Parathyroid adenoma (tissue), 2 donors: ENCODE measurements at regions not wholly inside any gene's neighbourhood (a gene's known extent, or its start where the extent isn't known, plus 50 kb on each side); places are given as distances from the start of the nearest gene placed in this dataset.

Source experiments
- H2AFZ ChIP-seq: fragments of 300-600 bp; sonication (generic); one replicate; pipeline ENCODE4 v1.7.0; 2017; ENCODE audit warnings: antibody characterized with exemption, mild to moderate bottlenecking
- H3K27ac ChIP-seq: fragments of 300-600 bp; sonication (generic); one replicate; pipeline ENCODE4 v1.7.0; 2017
- H3K27me3 ChIP-seq: fragments of 300-600 bp; sonication (generic); one replicate; pipeline ENCODE4 v1.7.0; 2017; ENCODE audit warnings: low read length; ENCODE audit not compliant: control insufficient read depth, insufficient read depth
- H3K36me3 ChIP-seq: fragments of 300-600 bp; sonication (generic); one replicate; pipeline ENCODE4 v1.7.0; 2017; ENCODE audit warnings: low read length; ENCODE audit not compliant: control insufficient read depth, insufficient read depth
- H3K4me1 ChIP-seq: fragments of 300-600 bp; sonication (generic); one replicate; pipeline ENCODE4 v1.7.0; 2017; ENCODE audit warnings: control low read depth
- H3K4me2 ChIP-seq: fragments of 300-600 bp; sonication (generic); one replicate; pipeline ENCODE4 v1.7.0; 2017; ENCODE audit warnings: low read length
- H3K4me3 ChIP-seq: fragments of 300-600 bp; sonication (generic); one replicate; pipeline ENCODE4 v1.7.0; 2017; ENCODE audit warnings: low read depth, low read length
- H3K79me2 ChIP-seq: fragments of 300-600 bp; sonication (generic); one replicate; pipeline ENCODE4 v1.7.0; 2017; ENCODE audit warnings: control low read depth
- H3K9ac ChIP-seq: fragments of 300-600 bp; sonication (generic); one replicate; pipeline ENCODE4 v1.7.0; 2017; ENCODE audit warnings: mild to moderate bottlenecking
- H3K9me3 ChIP-seq: fragments of 300-600 bp; sonication (generic); one replicate; pipeline ENCODE4 v1.7.0; 2017; ENCODE audit warnings: low read length; ENCODE audit not compliant: control insufficient read depth
- TF ChIP-seq, protein P1 (sequence below): fragments of 300-600 bp; sonication (generic); IDR thresholded peaks from one replicate; pipeline ENCODE4 v1.7.0; 2017; ENCODE audit warnings: antibody characterized with exemption, mild to moderate bottlenecking
- donor health status: primary hyperparathyroidism.

DNA sequence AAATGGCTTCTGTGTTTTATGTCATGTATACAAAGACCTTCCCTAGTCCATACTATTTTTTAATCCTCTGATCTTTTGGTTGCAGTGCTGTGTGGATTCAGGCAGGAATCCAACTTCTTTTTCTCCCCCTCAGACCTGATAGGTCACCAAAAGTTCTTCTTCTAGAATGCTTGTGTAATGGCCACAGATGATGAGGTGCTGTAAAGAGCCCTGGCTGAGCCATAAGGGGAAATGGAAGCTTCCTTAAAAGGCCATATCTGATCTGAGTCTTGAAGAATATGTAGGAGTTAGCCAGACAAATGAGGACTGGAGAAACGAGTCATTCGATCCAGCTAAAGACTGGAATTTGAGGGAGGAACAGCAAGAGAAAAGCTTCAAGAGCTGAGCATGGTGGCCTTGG is 353.9 kb downstream of the PCNX1 start:
- H3K79me2 ChIP-seq, result no peaks in the 10 kb centered on the region
- no peak overlapping the region for H3K9ac ChIP-seq
- no peaks in the 10 kb centered on the region for H3K27me3 ChIP-seq
- no peak overlapping the region for H3K4me3 ChIP-seq
- TF ChIP-seq, protein P1, sequence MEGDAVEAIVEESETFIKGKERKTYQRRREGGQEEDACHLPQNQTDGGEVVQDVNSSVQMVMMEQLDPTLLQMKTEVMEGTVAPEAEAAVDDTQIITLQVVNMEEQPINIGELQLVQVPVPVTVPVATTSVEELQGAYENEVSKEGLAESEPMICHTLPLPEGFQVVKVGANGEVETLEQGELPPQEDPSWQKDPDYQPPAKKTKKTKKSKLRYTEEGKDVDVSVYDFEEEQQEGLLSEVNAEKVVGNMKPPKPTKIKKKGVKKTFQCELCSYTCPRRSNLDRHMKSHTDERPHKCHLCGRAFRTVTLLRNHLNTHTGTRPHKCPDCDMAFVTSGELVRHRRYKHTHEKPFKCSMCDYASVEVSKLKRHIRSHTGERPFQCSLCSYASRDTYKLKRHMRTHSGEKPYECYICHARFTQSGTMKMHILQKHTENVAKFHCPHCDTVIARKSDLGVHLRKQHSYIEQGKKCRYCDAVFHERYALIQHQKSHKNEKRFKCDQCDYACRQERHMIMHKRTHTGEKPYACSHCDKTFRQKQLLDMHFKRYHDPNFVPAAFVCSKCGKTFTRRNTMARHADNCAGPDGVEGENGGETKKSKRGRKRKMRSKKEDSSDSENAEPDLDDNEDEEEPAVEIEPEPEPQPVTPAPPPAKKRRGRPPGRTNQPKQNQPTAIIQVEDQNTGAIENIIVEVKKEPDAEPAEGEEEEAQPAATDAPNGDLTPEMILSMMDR, result no peak
- no peak overlapping the region for H2AFZ ChIP-seq
- H3K36me3 ChIP-seq, result no peaks in the 10 kb centered on the region
- H3K4me2 ChIP-seq, result no peak overlapping the region
- H3K4me1 ChIP-seq, result no peaks in the 10 kb centered on the region
- H3K9me3 ChIP-seq, result no peaks in the 10 kb centered on the region
- no peak overlapping the region for H3K27ac ChIP-seq

DNA sequence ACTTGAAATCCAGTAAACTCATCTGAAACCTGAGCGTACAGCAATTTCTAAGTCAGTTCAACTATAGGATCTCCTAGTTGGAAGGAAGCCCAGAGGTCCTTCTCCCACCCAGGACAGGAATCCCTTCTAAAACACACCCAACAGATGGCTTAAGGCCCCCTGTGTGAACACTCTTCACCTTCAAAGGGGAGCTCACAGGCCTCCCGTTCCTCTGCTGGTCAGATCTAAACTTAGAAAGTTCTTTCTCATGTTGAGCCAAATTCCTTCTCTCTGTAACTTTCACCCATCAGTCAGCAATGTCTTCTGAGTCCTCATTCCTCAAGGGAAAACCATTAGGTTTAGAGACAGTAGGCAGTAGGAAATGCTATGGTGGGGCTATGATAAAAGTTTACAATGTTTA is 355.2 kb downstream of the PCNX1 start:
- TF ChIP-seq, protein P1, result no peak
- H3K36me3 ChIP-seq, result no peaks in the 10 kb centered on the region
- H3K79me2 ChIP-seq, result no peaks in the 10 kb centered on the region
- H2AFZ ChIP-seq, result no peak overlapping the region
- no peak overlapping the region for H3K4me2 ChIP-seq
- no peak overlapping the region for H3K4me3 ChIP-seq
- H3K9ac ChIP-seq, result no peak overlapping the region
- H3K9me3 ChIP-seq, result no peaks in the 10 kb centered on the region
- H3K4me1 ChIP-seq, result no peaks in the 10 kb centered on the region
- H3K27me3 ChIP-seq, result no peaks in the 10 kb centered on the region
- no peak overlapping the region for H3K27ac ChIP-seq

DNA sequence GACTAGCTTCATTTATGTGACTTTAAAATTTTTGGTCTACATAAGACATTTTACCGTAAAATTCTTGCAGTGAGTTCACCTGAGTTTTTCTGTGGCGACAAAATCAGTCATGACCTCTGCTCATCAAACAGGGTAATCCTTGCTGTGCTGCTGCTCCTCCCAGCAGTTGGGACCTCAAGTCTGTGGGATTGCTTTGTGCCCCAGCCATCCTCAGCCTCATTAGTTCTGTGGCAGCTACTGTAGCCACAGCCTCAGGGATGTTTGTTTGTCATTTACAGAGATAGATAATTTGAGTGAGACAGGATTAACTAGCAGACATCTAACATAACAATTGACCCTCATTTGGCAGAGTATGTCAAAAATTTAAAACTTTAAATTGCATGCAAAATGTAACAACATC is 357.0 kb downstream of the PCNX1 start:
- no peaks in the 10 kb centered on the region for H3K9me3 ChIP-seq
- H3K4me3 ChIP-seq, result no peak overlapping the region
- no peaks in the 10 kb centered on the region for H3K36me3 ChIP-seq
- no peak overlapping the region for H2AFZ ChIP-seq
- H3K27ac ChIP-seq, result no peak overlapping the region
- H3K79me2 ChIP-seq, result no peaks in the 10 kb centered on the region
- no peak overlapping the region for H3K4me2 ChIP-seq
- H3K9ac ChIP-seq, result no peak overlapping the region
- no peaks in the 10 kb centered on the region for H3K27me3 ChIP-seq
- H3K4me1 ChIP-seq, result no peaks in the 10 kb centered on the region
- TF ChIP-seq, protein P1, result no peak

DNA sequence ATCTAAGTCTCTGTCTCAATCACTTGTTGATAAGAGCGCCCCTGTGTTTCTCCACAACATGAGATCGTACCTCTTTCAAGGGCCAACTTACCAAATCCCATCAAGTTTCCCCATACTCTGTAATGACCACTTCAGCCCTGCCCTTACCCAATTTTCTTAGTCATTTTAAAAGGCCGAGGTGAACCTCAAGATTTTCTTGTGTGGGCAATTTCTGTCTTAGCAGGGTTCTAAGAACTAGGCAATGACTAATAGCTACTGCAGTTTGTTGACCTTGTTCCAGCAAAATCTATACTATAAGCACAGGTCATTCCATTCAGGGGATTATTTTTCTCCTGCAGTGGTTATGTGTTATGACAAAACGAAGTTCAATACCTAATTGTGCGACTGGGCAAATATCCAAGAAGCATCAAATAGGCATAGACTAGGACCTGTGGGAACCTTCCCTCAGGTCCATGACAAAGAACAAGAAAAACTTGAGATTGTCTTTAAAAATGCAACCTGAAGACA is 359.8 kb downstream of the PCNX1 start:
- H3K27me3 ChIP-seq, result no peaks in the 10 kb centered on the region
- H3K4me2 ChIP-seq, result no peak overlapping the region
- no peaks in the 10 kb centered on the region for H3K36me3 ChIP-seq
- no peak overlapping the region for H3K4me3 ChIP-seq
- H3K9ac ChIP-seq, result no peak overlapping the region
- H3K27ac ChIP-seq, result no peak overlapping the region
- no peaks in the 10 kb centered on the region for H3K9me3 ChIP-seq
- TF ChIP-seq, protein P1, result no peak
- no peaks in the 10 kb centered on the region for H3K79me2 ChIP-seq
- no peaks in the 10 kb centered on the region for H3K4me1 ChIP-seq
- H2AFZ ChIP-seq, result no peak overlapping the region

DNA sequence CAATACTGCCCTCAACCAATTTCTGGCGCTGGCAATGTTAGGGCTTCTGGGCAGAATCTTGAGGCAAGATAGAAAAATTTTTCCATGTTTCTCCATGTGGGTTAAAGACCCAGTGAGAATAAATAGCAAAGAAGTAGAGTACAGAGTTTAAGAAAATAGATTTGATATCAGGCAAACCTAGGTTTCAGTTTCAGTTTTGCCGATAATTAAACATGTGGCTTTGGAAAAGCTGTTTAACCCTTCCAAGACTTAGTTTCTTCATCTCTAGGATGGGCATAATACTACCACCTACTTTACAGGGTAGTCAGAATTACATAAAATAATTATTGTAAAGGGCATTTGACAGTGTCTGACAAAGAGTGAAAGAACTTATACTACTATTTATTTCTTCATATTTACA is 360.4 kb downstream of the PCNX1 start:
- TF ChIP-seq, protein P1, result no peak
- H3K9ac ChIP-seq, result no peak overlapping the region
- no peaks in the 10 kb centered on the region for H3K9me3 ChIP-seq
- no peaks in the 10 kb centered on the region for H3K79me2 ChIP-seq
- H3K27me3 ChIP-seq, result no peaks in the 10 kb centered on the region
- no peaks in the 10 kb centered on the region for H3K4me1 ChIP-seq
- no peak overlapping the region for H3K4me2 ChIP-seq
- H3K27ac ChIP-seq, result no peak overlapping the region
- H3K36me3 ChIP-seq, result no peaks in the 10 kb centered on the region
- H2AFZ ChIP-seq, result peak overlapping the region; percentile 46
- H3K4me3 ChIP-seq, result no peak overlapping the region
